Nephron (organoid): ENCODE measurements at regions not wholly inside any gene's neighbourhood (a gene's known extent, or its start where the extent isn't known, plus 50 kb on each side); places are given as distances from the start of the nearest gene placed in this dataset.

Source experiments
- H3K27ac Mint-ChIP-seq, 3 experiments: 2 replicates each; pipeline ENCODE4 v1.8.0; 2020; ENCODE audit warnings: mixed read lengths in 3 of 3, mild to moderate bottlenecking in 2 of 3, moderate library complexity in 1 of 3
- H3K27me3 Mint-ChIP-seq: 2 replicates; pipeline ENCODE4 v1.8.0; 2021; ENCODE audit warnings: low read depth, mild to moderate bottlenecking, moderate library complexity, mixed read lengths
- H3K36me3 Mint-ChIP-seq: 2 replicates; pipeline ENCODE4 v1.8.0; 2020; ENCODE audit warnings: low read depth, mixed read lengths
- H3K4me1 Mint-ChIP-seq: 2 replicates; pipeline ENCODE4 v1.8.0; 2020; ENCODE audit warnings: mixed read lengths
- H3K4me3 Mint-ChIP-seq, 3 experiments: 2 replicates each; pipeline ENCODE4 v1.8.0; 2020; ENCODE audit warnings: mild to moderate bottlenecking in 3 of 3, mixed read lengths in 3 of 3, moderate library complexity in 2 of 3
- H3K9me3 Mint-ChIP-seq: 2 replicates; pipeline ENCODE4 v1.8.0; 2020; ENCODE audit warnings: mixed read lengths
- TF ChIP-seq, protein P1 (sequence below), 3 experiments: fragments of 200-600 bp; sonication (generic); IDR thresholded peaks; one replicate each; pipeline ENCODE4 v1.5.0; 2021; ENCODE audit warnings: antibody characterized with exemption in 3 of 3; ENCODE audit not compliant: unreplicated experiment in 3 of 3

DNA sequence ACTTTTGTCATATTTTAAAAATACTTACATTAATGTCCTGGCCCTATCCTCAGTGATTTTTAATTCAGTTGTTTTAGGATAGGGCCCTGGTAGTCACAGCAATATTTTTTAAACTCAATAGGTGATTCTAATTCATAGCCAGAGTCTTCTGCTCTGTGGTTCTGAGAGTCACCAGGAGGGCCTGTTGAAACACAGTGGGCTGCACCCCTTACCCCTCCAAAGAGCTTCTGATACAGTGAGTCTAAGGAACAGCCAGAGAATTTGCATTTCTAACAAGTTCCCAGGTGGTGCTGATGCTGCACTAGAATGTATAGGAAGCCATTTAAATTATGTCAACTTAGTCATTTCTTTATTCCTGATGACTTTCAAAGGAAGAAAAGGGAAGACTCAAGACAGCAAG lies 458.3 kb upstream of the ARRDC3 start:
- no peaks in the 10 kb centered on the region for H3K4me1 Mint-ChIP-seq
- no peak overlapping the region for H3K4me3 Mint-ChIP-seq
- no peaks in the 10 kb centered on the region for H3K9me3 Mint-ChIP-seq
- H3K36me3 Mint-ChIP-seq, result no peaks in the 10 kb centered on the region
- no peaks in the 10 kb centered on the region for H3K27me3 Mint-ChIP-seq
- TF ChIP-seq, protein P1, sequence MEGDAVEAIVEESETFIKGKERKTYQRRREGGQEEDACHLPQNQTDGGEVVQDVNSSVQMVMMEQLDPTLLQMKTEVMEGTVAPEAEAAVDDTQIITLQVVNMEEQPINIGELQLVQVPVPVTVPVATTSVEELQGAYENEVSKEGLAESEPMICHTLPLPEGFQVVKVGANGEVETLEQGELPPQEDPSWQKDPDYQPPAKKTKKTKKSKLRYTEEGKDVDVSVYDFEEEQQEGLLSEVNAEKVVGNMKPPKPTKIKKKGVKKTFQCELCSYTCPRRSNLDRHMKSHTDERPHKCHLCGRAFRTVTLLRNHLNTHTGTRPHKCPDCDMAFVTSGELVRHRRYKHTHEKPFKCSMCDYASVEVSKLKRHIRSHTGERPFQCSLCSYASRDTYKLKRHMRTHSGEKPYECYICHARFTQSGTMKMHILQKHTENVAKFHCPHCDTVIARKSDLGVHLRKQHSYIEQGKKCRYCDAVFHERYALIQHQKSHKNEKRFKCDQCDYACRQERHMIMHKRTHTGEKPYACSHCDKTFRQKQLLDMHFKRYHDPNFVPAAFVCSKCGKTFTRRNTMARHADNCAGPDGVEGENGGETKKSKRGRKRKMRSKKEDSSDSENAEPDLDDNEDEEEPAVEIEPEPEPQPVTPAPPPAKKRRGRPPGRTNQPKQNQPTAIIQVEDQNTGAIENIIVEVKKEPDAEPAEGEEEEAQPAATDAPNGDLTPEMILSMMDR (IDR thresholded peaks at IDR 0.05; ENCODE audit: unreplicated experiment in 3 of 3), result no peak
- no peak overlapping the region for H3K27ac Mint-ChIP-seq

DNA sequence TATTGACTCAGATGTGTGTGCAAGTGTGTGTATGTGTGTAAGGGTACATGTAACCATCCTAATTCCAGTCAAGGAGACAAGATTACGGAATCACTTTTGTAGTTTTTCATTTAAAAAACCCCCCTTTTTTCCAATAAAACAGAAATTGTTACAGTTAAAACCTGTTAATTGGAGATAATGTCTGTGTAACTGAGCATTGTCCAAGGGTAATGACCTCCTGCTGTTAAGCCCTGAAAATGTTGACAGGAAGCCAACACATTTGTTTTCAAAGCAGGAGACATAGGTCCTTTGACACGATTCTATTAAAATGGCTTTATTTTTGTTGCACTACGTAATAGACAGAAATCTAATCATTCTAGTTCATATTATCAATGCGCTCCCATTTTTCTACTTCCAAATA lies 457.3 kb upstream of the ARRDC3 start:
- no peaks in the 10 kb centered on the region for H3K27me3 Mint-ChIP-seq
- no peaks in the 10 kb centered on the region for H3K36me3 Mint-ChIP-seq
- H3K27ac Mint-ChIP-seq, result no peak overlapping the region
- H3K4me3 Mint-ChIP-seq, result no peak overlapping the region
- H3K4me1 Mint-ChIP-seq, result no peaks in the 10 kb centered on the region
- no peaks in the 10 kb centered on the region for H3K9me3 Mint-ChIP-seq
- TF ChIP-seq, protein P1 (IDR thresholded peaks at IDR 0.05; ENCODE audit: unreplicated experiment in 3 of 3), result no peak

DNA sequence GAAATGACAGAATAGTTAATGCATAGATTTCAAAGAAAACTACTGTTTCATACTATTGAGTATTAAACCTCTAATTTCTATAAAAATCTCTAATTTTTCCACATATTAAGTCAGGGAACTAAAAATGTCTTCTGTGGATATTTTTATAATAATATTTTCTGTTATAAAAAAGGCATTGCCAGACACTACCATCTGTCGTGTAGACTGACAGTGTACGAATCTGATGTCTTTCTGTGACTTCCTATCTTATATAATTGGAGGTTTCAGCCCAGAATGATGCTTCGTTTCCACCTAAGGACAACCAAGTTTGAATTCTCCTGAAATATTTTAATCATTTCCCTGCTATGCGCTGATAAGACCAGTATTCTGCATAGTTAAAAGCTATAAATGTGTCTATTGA lies 456.6 kb upstream of the ARRDC3 start:
- no peak overlapping the region for H3K27ac Mint-ChIP-seq
- no peaks in the 10 kb centered on the region for H3K4me1 Mint-ChIP-seq
- no peaks in the 10 kb centered on the region for H3K36me3 Mint-ChIP-seq
- TF ChIP-seq, protein P1 (IDR thresholded peaks at IDR 0.05; ENCODE audit: unreplicated experiment in 3 of 3), result no peak
- H3K9me3 Mint-ChIP-seq, result no peaks in the 10 kb centered on the region
- no peaks in the 10 kb centered on the region for H3K27me3 Mint-ChIP-seq
- no peak overlapping the region for H3K4me3 Mint-ChIP-seq

DNA sequence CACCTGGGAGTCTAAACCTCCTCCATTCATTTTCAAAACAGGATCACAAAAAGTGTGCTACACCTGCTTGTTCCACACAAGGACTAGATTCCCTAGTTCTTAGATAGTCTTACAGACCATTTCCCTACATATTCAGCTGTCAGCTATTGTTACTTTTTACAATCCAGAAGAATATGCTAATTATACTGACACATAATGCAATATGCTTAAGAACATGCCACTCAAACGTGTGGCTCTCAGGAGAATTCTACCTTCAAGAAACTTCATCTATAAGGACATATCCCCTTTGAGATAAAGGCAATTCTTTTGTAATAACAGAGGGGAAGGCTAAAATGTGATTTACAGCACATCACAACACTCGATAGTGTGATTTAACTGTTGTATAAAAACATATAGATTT lies 456.1 kb upstream of the ARRDC3 start:
- H3K4me1 Mint-ChIP-seq, result no peaks in the 10 kb centered on the region
- no peaks in the 10 kb centered on the region for H3K9me3 Mint-ChIP-seq
- H3K27me3 Mint-ChIP-seq, result no peaks in the 10 kb centered on the region
- H3K36me3 Mint-ChIP-seq, result no peaks in the 10 kb centered on the region
- no peak overlapping the region for H3K4me3 Mint-ChIP-seq
- TF ChIP-seq, protein P1 (IDR thresholded peaks at IDR 0.05; ENCODE audit: unreplicated experiment in 3 of 3), result no peak
- no peak overlapping the region for H3K27ac Mint-ChIP-seq

DNA sequence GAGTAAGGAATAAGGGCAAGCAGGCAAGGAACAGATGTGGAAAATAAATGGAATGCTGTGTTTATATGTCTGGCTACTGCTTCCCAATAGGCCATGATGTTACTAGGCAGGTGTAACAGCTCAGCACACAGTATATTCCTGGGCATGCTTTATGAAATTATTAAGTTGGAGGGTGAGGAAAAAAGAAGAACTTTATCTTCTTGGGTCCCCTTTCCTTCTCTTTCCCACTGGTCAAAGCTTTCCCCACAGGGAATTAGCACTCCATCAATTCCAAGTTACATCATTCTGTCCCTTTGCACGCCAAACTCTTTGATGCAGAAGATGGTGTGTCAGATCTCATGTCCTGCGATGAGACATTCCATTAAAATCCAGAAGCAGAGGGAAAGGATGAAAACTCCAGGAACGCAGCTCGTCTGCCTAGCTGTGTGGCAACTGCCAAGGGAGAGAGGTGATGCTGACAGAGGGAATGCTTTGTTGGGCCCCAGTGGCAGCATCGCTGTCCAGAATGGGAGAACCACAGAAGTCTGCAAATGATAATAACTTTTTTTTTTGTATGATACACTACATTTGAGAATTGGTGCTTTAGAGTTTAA lies 447.3 kb upstream of the ARRDC3 start:
- no peak overlapping the region for H3K27ac Mint-ChIP-seq

DNA sequence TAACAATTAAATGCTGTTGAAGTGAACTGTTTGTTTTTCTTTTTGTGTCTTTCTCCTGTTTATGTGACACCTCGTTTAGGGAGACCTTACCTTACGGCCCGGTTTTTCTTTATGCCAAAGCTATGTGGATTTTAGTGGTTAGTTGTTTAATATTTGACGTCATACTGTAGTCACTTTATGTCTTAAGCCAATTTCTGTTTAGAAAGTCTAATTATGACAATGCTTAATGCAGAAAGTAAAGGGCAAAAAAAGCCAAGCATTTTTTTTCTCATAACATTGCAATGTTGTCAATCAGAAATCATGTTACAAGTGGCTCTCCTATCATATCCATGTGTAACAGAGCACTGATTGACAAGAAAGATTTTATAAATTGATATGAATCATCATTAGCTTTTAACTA lies 442.5 kb upstream of the ARRDC3 start:
- Mint-ChIP-seq H3K4me1 (no peaks in the 10 kb centered on the region), H3K4me3 (no peak overlapping the region), H3K36me3 (no peaks in the 10 kb centered on the region), H3K27me3 (no peaks in the 10 kb centered on the region), H3K9me3 (no peaks in the 10 kb centered on the region), H3K27ac (no peak overlapping the region)
- TF ChIP-seq, protein P1 (IDR thresholded peaks at IDR 0.05; ENCODE audit: unreplicated experiment in 3 of 3), result no peak

More for the DNA sequence above, 447.3 kb upstream of the ARRDC3 start:
- TF ChIP-seq, protein P1 (IDR thresholded peaks at IDR 0.05; ENCODE audit: unreplicated experiment in 3 of 3), result no peak
- H3K4me1 Mint-ChIP-seq, result no peaks in the 10 kb centered on the region
- H3K36me3 Mint-ChIP-seq, result no peaks in the 10 kb centered on the region
- no peaks in the 10 kb centered on the region for H3K9me3 Mint-ChIP-seq
- no peak overlapping the region for H3K4me3 Mint-ChIP-seq
- no peaks in the 10 kb centered on the region for H3K27me3 Mint-ChIP-seq
